AG10803 (cell line): ENCODE measurements at regions not wholly inside any gene's neighbourhood (a gene's known extent, or its start where the extent isn't known, plus 50 kb on each side); places are given as distances from the start of the nearest gene placed in this dataset.

Source experiments
- DNase-seq: peaks from one replicate; pipeline ENCODE4 v3.0.0; 2010; ENCODE audit warnings: low read depth
- H3K4me3 ChIP-seq: 2 replicates; pipeline ENCODE4 v1.5.1; 2011; ENCODE audit warnings: mild to moderate bottlenecking, low read length, control low read depth
- CTCF ChIP-seq: conservative IDR thresholded peaks from 2 replicates; pipeline ENCODE4 v1.5.1; 2011; ENCODE audit warnings: mild to moderate bottlenecking, low read length, control low read depth, inconsistent platforms

- H3K4me3 ChIP-seq = no peak overlapping the region
- no peak for TF ChIP-seq CTCF
- no peak for DNase-seq
These were observed 56.2 kb upstream of the UBE2L5 start for GRCh38 chr13:30366088-30366487.

- H3K4me3 ChIP-seq = no peak overlapping the region
- DNase-seq = no peak
- TF ChIP-seq CTCF = no peak
These were observed 55.0 kb upstream of the UBE2L5 start for GRCh38 chr13:30367296-30367695.

DNA sequence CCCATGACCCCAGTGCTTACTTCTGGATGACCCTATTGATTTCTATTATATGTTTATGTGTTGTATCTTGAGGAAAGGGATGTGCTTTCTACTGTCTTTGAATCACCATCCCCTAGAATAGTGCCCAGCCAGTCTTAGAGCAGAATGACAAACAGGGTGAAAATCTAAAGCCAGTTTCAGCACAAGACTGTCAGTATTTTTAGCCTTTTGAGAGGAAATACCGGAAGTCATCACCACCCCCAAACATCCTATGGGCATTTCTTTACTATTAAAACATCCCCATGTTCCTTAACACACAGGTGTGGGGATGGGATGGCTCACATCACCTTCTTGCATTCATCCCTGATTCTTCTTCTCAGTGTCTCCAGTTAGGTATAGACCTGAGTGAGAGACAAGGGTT lies 52.1 kb upstream of the UBE2L5 start:
- TF ChIP-seq CTCF = no peak
- DNase-seq = no peak
- no peak overlapping the region for H3K4me3 ChIP-seq

- no peak for TF ChIP-seq CTCF
- no peak for DNase-seq
- H3K4me3 ChIP-seq = no peak overlapping the region
These were observed 51.3 kb upstream of the UBE2L5 start for GRCh38 chr13:30370916-30371521.

DNA sequence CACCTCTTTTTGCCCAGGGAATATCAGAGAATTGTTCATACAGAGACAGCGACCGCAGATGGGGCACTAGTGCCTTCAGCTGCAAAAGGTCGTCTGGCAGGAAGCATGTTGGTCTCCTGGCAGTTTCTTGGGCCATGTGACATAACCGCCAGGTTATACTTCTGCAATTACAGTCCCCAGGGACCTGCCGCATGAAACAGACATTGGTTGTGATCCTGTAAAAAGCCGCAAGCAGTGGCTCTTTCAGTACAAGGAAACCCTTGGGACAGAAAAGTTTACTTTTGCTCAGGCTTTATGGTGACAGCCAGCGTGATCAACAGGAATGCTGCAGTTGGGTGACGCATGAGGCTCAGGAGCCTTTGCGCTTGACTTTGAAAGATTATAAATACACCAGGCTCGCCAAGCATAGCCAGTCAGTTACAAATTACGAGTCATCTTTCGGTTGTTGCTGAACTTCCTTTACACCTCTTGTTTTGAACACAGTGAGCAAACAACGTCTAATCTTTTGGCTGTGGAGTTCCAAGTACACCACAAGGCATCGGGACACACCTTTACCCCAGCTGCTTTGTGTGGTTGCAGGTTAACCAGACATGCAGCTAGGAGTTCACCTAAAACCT lies 50.5 kb upstream of the UBE2L5 start:
- H3K4me3 ChIP-seq = no peak overlapping the region
- no peak for TF ChIP-seq CTCF
- DNase-seq = peak; percentile 51
